Caco-2 (cell line): ENCODE measurements at regions not wholly inside any gene's neighbourhood (a gene's known extent, or its start where the extent isn't known, plus 50 kb on each side); places are given as distances from the start of the nearest gene placed in this dataset.

Source experiments
- BruUV-seq: library from RNA; stranded (reverse); fragments of 400-500 nt; replicated peaks from 2 replicates; lab custom pipeline; 2021; lab: Mats Ljungman, UMichigan
- CTCF ChIA-PET: fragments of 300-600 bp; sonication (Branson Sonifier 250); formaldehyde crosslinking; loops from one replicate; lab custom pipeline; 2022; ENCODE audit warnings: antibody characterized with exemption; lab: Charles Lee
- POLR2A ChIA-PET: fragments of 300-600 bp; sonication (Branson Sonifier 250); formaldehyde crosslinking; loops from one replicate; lab custom pipeline; 2022; ENCODE audit warnings: antibody characterized with exemption; lab: Charles Lee
- DNase-seq, 2 experiments: peaks; one replicate each; pipeline versions ENCODE4 v3.0.0 to v3.0.0-alpha.2; 2020 to 2022
- H3K27me3 ChIP-seq: replicated peaks from 2 replicates; pipeline ENCODE4 v1.6.0; 2011; ENCODE audit warnings: low read length; ENCODE audit not compliant: control insufficient read depth, insufficient read depth
- H3K36me3 ChIP-seq: 2 replicates; pipeline ENCODE4 v1.5.1; 2011; ENCODE audit warnings: low read length; ENCODE audit not compliant: control insufficient read depth, insufficient read depth
- H3K4me1 ChIP-seq: fragments of 250-450 bp; sonication (Bioruptor Pico); 2 replicates; pipeline ENCODE4 v1.5.1; 2020; ENCODE audit warnings: mild to moderate bottlenecking
- H3K4me3 ChIP-seq: 2 replicates; pipeline ENCODE4 v1.5.1; 2011; ENCODE audit warnings: low read depth, mild to moderate bottlenecking, control low read depth, low read length
- H3K9me3 ChIP-seq: fragments of 250-450 bp; sonication (Bioruptor Pico); 2 replicates; pipeline ENCODE4 v1.5.1; 2020; ENCODE audit warnings: mild to moderate bottlenecking, moderate library complexity
- H3K27ac Mint-ChIP-seq: one replicate; pipeline ENCODE4 v1.8.0; 2022; ENCODE audit warnings: mixed read lengths; ENCODE audit not compliant: unreplicated experiment
- H3K27me3 Mint-ChIP-seq: one replicate; pipeline ENCODE4 v1.8.0; 2022; ENCODE audit warnings: mixed read lengths; ENCODE audit not compliant: insufficient read depth, unreplicated experiment
- H3K36me3 Mint-ChIP-seq: one replicate; pipeline ENCODE4 v1.8.0; 2022; ENCODE audit warnings: mild to moderate bottlenecking, mixed read lengths; ENCODE audit not compliant: insufficient read depth, unreplicated experiment
- H3K4me1 Mint-ChIP-seq: one replicate; pipeline ENCODE4 v1.8.0; 2022; ENCODE audit warnings: low read depth, mixed read lengths; ENCODE audit not compliant: unreplicated experiment
- H3K4me3 Mint-ChIP-seq: one replicate; pipeline ENCODE4 v1.8.0; 2022; ENCODE audit warnings: mild to moderate bottlenecking, moderate library complexity, mixed read lengths; ENCODE audit not compliant: unreplicated experiment
- H3K9me3 Mint-ChIP-seq: one replicate; pipeline ENCODE4 v1.8.0; 2022; ENCODE audit warnings: mixed read lengths; ENCODE audit not compliant: unreplicated experiment
- intact Hi-C: fragments of 100-400 bp; cut with micrococcal nuclease; formaldehyde crosslinking; loops from one replicate; pipeline ENCODE4 v1.10.0; 2022; ENCODE audit not compliant: unreplicated experiment
- TF ChIP-seq, protein P1 (sequence below), 2 experiments: fragments of 200-600 bp in 1 of 2; IDR thresholded peaks; 1 replicate in 1 of 2; 2 replicates in 1 of 2; pipeline versions ENCODE4 v1.5.1 to v1.8.0; 2011 to 2022; ENCODE audit warnings: antibody characterized with exemption in 1 of 2, control low read depth in 1 of 2, inconsistent platforms in 1 of 2, low read depth in 1 of 2, low read length in 1 of 2, mild to moderate bottlenecking in 1 of 2, moderate library complexity in 1 of 2; ENCODE audit not compliant: insufficient read depth in 1 of 2, severe bottlenecking in 1 of 2, unreplicated experiment in 1 of 2

DNA sequence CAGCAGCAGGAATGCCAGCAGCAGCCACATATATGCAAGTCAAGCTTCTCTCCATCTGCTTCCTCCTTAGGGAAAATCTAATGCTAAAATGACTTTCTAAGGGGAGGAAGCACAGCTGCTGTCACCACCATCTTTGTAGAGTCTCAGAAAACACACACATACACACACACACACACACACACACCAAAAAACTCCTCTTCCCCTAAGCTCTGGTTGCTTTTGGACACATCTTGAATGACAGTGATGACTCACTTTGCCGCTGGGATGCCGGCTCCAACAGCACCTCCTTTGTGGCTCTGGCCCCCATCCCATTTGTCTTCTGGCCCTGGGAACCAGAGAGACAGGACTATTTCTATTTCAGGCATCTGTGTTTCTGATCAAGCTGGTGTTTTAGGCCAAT is 124.8 kb upstream of the GOLIM4 start:
- H3K4me3 Mint-ChIP-seq: no peak overlapping the region
- Histone ChIP-seq H3K4me3 (no peak overlapping the region), H3K4me1 (no peaks in the 10 kb centered on the region), H3K9me3 (no peaks in the 10 kb centered on the region), H3K36me3 (no peaks in the 10 kb centered on the region), H3K27me3 (no peaks in the 10 kb centered on the region)
- no peak for DNase-seq
- no peaks in the 10 kb centered on the region for H3K4me1 Mint-ChIP-seq
- BruUV-seq: no TSS peak
- H3K27ac Mint-ChIP-seq: no peak overlapping the region
- intact Hi-C loops: no loop called here
- H3K9me3 Mint-ChIP-seq: no peaks in the 10 kb centered on the region
- CTCF ChIA-PET: no interaction called here
- no peaks in the 10 kb centered on the region for H3K36me3 Mint-ChIP-seq
- POLR2A ChIA-PET: no interaction called here
- TF ChIP-seq, protein P1, sequence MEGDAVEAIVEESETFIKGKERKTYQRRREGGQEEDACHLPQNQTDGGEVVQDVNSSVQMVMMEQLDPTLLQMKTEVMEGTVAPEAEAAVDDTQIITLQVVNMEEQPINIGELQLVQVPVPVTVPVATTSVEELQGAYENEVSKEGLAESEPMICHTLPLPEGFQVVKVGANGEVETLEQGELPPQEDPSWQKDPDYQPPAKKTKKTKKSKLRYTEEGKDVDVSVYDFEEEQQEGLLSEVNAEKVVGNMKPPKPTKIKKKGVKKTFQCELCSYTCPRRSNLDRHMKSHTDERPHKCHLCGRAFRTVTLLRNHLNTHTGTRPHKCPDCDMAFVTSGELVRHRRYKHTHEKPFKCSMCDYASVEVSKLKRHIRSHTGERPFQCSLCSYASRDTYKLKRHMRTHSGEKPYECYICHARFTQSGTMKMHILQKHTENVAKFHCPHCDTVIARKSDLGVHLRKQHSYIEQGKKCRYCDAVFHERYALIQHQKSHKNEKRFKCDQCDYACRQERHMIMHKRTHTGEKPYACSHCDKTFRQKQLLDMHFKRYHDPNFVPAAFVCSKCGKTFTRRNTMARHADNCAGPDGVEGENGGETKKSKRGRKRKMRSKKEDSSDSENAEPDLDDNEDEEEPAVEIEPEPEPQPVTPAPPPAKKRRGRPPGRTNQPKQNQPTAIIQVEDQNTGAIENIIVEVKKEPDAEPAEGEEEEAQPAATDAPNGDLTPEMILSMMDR (IDR thresholded peaks at IDR 0.05; ENCODE audit: insufficient read depth in 1 of 2, low read depth in 1 of 2, low read length in 1 of 2, severe bottlenecking in 1 of 2, unreplicated experiment in 1 of 2): no peak
- peaks cover 25% of the 10 kb centered on the region for H3K27me3 Mint-ChIP-seq

DNA sequence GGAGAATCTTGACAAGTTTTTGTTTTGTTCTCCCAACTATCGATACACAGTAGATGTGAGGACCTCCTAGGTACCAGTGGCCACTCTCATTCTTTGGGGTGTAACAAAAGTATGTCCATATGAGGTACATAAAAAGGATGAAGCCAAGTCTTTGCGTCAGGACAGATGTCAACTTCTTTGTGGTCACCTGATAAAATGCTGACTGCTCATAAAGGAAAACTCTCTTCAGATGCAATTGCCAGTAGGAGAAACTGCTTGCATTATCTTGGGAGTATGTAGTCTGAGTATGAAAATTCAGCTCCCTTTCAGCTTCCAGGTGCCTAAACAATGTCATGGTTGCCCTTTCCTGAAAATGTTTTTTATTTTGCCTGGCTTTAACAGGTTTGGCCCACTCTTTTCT is 123.8 kb upstream of the GOLIM4 start:
- H3K36me3 ChIP-seq: no peaks in the 10 kb centered on the region
- Mint-ChIP-seq H3K27me3 (peaks cover 28% of the 10 kb centered on the region), H3K36me3 (no peaks in the 10 kb centered on the region), H3K4me3 (no peak overlapping the region), H3K4me1 (no peaks in the 10 kb centered on the region), H3K9me3 (no peaks in the 10 kb centered on the region), H3K27ac (no peak overlapping the region)
- BruUV-seq: no TSS peak
- ChIA-PET POLR2A (no interaction called here), CTCF (no interaction called here)
- no peaks in the 10 kb centered on the region for H3K27me3 ChIP-seq
- TF ChIP-seq, protein P1 (IDR thresholded peaks at IDR 0.05; ENCODE audit: insufficient read depth in 1 of 2, low read depth in 1 of 2, low read length in 1 of 2, severe bottlenecking in 1 of 2, unreplicated experiment in 1 of 2): no peak
- intact Hi-C loops: no loop called here
- no peaks in the 10 kb centered on the region for H3K4me1 ChIP-seq
- DNase-seq: no peak
- no peaks in the 10 kb centered on the region for H3K9me3 ChIP-seq
- no peak overlapping the region for H3K4me3 ChIP-seq

- no peaks in the 10 kb centered on the region for H3K36me3 ChIP-seq
- H3K27me3 Mint-ChIP-seq: peaks cover 25% of the 10 kb centered on the region
- no peaks in the 10 kb centered on the region for H3K36me3 Mint-ChIP-seq
- no peaks in the 10 kb centered on the region for H3K9me3 Mint-ChIP-seq
- TF ChIP-seq, protein P1 (IDR thresholded peaks at IDR 0.05; ENCODE audit: insufficient read depth in 1 of 2, low read depth in 1 of 2, low read length in 1 of 2, severe bottlenecking in 1 of 2, unreplicated experiment in 1 of 2): no peak
- no TSS peak for BruUV-seq
- no peak overlapping the region for H3K4me3 ChIP-seq
- intact Hi-C loops: no loop called here
- ChIA-PET POLR2A (no interaction called here), CTCF (no interaction called here)
- H3K9me3 ChIP-seq: no peaks in the 10 kb centered on the region
- no peaks in the 10 kb centered on the region for H3K4me1 ChIP-seq
- no peak for DNase-seq
- no peaks in the 10 kb centered on the region for H3K27me3 ChIP-seq
- no peak overlapping the region for H3K4me3 Mint-ChIP-seq
- no peak overlapping the region for H3K27ac Mint-ChIP-seq
- H3K4me1 Mint-ChIP-seq: no peaks in the 10 kb centered on the region
These were observed 122.9 kb upstream of the GOLIM4 start for GRCh38 chr3:168218600-168218999.
